GM21717 (cell line): ENCODE measurements at regions not wholly inside any gene's neighbourhood (a gene's known extent, or its start where the extent isn't known, plus 50 kb on each side); places are given as distances from the start of the nearest gene placed in this dataset.

Source experiments
- ATAC-seq: cut with Tn5 transposase; IDR thresholded peaks from one replicate; pipeline ENCODE4 v1.9.1; 2021; ENCODE audit warnings: mild to moderate bottlenecking, moderate library complexity; ENCODE audit not compliant: unreplicated experiment

DNA sequence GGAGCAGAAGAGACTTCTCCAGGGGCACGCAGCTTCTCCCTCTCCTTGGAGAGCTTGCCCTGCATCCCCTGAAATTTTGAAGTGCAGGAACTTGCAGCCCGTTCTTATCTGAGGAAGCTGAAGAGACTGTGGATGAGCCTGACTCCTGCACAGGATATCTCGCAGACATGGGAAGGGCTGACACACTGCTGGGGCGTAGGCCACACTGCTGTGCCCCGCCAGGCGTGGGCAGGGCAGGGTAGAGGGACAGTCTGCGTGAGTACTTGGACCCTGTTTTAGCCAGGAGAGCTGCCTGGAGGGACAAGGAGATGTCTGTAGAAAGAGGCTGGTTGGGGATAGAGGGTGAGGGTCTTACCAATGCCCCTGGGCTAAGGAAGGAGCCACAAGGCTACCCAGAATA is 353.7 kb upstream of the NBEA start:
- no peak for ATAC-seq

- no peak for ATAC-seq
Observed at GRCh38 chr13:34589581-34589980, 352.5 kb upstream of the NBEA start.

DNA sequence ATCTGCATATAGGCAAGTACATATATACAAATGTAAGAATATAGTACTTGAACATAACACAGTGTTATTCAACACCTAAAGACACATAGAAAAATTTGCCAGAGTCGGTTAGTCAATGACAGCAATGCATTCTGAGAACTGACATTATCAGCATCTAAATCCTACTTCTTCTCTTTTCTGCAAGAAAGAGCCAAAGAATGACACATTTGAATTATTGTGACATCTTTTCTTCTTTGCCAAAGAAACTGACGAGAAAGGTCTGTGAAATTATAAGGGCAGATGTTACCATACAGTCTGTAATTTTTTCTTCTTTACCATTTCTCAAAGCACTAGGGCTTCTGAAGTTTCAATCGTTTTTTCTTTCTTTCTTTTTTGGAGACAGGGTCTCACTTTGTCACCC is 350.9 kb upstream of the NBEA start:
- ATAC-seq: no peak

DNA sequence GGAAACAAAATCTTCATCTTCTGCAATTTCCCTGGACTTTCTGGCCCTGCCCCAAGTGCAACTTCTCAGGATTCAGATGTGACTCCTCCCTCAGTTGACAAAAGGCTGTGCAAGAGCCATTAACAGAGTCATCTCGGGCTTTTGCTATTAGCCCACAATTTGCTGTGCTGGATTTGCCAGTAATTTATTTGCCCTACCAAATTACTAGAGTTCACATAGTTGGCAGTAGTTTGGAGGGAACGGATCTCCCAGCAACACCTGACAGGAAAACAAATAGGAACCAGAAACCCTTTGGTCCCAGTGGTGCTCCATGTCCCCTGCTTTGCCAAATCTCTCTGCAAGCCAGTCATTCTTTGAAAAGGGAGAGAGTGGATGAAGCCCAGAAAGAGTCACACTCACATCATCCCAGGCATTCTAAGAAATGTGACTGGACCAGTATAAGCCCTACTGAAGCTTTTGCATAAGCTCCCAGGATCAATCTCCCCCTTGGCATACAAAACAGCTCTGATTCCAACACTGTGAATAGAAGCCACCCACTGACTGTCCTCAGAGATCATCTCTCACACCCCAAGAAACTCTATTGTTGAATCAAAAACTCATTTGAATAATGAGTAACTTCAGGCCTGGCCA is 350.1 kb upstream of the NBEA start:
- no peak for ATAC-seq

DNA sequence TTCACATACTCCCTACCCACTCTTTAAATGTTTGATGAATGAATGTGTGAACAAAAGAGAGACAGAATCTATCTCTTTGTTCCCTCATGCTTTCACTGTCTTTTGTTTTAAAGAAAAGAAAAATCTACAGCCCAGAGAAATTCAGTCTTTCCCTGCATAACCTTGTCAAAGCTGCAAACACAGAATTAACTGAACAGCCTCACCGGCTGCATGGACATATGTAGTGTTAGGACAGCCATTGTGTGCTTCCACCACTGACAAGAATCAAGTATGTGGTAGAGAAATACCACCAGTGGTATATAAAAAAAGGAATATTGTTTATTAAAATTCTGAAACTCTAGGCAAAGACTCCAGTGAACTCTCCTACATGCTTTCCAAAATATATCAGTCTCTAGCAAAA is 348.4 kb upstream of the NBEA start:
- ATAC-seq: no peak

DNA sequence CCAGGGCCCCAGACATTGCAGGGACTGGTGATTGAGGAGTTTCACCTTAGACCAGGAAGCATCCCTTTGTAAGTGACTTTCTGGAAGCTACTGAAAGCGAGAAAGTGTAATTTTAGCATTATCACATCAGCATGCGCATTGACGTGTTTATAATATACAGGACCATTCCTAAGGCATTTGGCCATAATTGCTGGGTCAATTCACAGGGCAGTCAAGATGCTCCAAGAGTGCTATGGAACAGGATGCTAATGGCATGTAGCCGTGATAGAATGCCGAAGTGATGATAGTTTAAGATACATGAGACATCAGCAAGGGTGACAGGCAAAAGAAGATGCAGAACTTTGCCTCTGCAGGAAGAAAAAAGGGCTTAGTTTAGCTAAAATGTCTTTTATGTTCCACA is 347.6 kb upstream of the NBEA start:
- no peak for ATAC-seq

DNA sequence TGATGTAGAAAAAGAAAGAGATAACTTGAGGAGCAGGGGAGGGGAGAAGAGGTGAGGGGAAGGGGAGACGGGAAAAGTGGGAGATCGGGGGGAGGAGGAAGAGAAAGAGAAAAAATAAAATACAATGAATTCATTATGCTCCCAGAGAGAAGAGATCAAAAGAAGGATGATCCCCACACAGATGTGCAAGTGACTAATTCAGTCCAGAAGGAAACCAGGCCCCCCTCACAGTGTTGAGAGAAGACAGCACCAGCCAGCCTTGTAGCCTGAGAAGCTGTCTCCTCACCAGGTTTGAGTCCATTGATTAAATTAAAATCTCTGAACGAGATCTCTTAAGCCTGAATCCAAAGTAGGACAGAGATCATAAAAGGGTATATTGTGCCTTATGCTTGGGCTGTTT is 333.7 kb upstream of the NBEA start:
- no peak for ATAC-seq

- ATAC-seq: no peak
Observed at GRCh38 chr13:34611671-34612070, 330.4 kb upstream of the NBEA start.

DNA sequence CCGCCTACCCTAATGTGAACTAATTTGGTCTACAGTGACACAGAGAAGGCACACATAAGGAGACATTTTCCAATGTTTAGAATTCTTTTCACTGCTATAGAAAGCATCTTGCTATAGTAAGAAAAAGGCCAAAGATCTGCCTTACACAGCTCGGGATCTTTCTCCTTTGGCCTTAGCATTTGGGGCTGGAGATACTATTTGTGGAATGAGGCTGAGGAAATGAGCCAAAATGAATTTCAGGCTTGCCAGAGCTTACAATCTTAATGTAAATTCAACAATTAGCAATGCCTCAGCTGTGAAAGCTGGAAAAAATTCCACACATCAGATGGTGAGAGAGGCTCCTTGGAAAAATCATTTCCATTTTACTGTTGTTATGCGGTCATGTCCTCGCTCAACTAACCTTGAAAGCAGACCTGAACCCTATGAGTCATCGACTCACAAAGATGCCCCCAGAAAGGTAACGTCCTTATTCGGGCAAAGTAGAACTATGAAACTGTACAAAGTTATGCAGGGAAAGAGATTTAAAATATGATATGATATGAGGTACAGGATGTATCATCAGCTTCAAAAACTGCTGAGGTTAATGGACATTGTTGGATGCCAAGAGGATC is 324.5 kb upstream of the NBEA start:
- no peak for ATAC-seq

GRCh38 chr13:34618654-34619053 is 323.4 kb upstream of the NBEA start:
- no peak for ATAC-seq

- no peak for ATAC-seq
Observed at GRCh38 chr13:34619326-34619725, 322.7 kb upstream of the NBEA start.

DNA sequence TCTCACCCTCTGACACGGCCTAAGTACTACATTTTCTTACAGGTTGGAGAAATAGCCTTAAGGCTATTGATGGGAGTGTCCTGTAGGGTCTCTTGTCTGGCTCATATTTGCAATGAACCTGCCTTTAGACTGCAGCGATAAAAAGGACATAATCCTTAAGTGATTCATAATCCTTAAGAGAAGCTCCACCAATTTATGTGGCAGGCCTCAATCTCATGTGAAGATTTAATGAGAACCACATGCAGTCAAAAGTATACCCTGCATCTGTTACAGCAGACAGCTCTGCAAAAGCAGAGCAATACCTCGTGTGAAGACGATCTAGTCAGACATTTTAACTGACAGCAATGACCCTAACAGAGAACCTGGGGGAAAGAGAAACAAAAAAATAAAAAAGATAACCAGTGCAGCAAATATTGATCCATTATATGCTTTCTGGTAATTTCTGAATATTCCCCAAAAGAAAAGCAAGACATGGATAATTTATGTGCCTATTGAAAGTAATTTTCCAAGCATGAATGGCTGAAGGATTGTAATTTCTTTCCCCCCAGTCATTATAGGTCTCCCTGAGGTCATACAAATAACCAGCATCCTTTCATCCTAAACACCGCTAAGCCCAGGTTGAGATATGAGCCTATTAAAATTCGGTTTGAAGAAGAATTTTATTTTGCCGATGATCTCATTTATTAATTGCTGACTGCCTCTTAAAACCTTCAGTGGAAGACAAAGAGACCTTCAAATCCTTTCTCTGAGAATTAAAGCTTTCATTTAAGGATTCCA is 321.8 kb upstream of the NBEA start:
- no peak for ATAC-seq

- ATAC-seq: no peak
Observed at GRCh38 chr13:34620862-34621261, 321.2 kb upstream of the NBEA start.

GRCh38 chr13:34623331-34623730 is 318.7 kb upstream of the NBEA start:
- ATAC-seq: no peak

- no peak for ATAC-seq
Observed at GRCh38 chr13:34627509-34628208, 314.4 kb upstream of the NBEA start.

- ATAC-seq: no peak
Observed at GRCh38 chr13:34628209-34628682, 313.8 kb upstream of the NBEA start.

GRCh38 chr13:34634448-34634847 is 307.6 kb upstream of the NBEA start:
- ATAC-seq: no peak

GRCh38 chr13:34637138-34637537 is 304.9 kb upstream of the NBEA start:
- ATAC-seq: no peak

GRCh38 chr13:34637636-34638035 is 304.4 kb upstream of the NBEA start:
- ATAC-seq: no peak

DNA sequence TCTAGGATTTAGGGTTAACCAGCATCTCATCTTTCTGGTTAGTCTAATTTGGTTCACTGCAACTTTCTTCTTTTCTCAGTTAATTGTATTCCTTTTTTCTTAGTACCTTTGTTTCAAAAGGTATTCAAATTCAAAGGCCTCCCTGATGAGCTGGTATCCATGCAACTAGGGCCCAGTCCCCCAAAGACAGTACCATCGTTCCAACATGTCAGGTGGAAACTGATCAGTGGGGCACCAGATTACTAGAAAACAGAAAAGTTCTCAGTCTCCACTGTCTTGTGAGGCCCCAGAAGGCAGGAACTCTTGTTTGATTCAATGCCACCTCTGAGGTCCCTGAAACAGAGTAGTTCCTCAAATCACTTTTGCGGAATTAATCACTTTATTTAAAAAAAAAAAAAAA is 303.2 kb upstream of the NBEA start:
- no peak for ATAC-seq

DNA sequence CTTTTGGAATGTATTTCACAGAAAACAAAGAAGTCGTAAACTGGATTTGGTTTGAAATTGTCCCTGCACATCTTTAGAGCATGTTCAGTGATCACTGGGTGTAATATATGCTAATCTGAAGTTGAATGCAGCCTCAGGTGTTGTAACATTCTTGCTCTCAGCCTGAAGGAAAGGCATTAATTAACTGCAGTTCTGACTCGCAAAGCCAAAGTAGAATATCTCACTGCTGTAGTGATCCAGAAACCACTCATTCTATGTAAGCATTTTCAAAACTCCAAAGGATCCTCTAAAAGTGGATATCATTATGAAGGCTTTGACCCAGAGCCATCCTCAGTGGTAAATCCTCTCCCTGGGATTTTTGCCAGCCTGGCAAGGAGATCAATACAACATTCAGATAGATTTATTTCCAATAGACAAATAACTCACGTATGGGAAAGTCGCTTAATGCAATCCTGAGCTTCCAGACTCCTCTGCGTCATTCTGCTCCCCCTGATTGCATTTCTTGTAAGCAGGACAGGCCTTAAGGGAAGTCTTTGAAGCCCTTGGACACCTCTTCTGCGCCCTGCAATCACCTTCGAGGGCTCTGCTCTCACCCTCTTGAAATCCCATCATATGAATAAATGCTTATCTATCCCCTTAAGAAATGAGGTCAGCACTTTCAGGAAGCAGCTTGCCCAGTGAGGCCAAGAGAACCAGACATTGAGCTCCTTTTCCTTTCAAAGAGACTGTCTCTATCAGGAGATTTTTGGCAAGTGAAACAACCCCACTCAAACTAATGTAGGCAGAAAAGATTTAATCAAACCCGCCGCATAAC is 301.7 kb upstream of the NBEA start:
- no peak for ATAC-seq
